ENCODE measurements at regions not wholly inside any gene's neighbourhood (a gene's known extent, or its start where the extent isn't known, plus 50 kb on each side); places are given as distances from the start of the nearest gene placed in this dataset.

- Histone ChIP-seq H3K27me3 (no peaks in the 10 kb centered on the region), H3K9me3 (no peaks in the 10 kb centered on the region), H3K27ac (no peak overlapping the region), H3K4me1 (peaks cover 0 to 4% (median 0%) of the 10 kb centered on the region in 3 donors), H3K4me3 (no peak overlapping the region), H3K36me3 (no peaks in the 10 kb centered on the region)
- no peak for DNase-seq
- intact Hi-C loops (cut with DNase I), result no loop called here
- TF ChIP-seq, protein P1, sequence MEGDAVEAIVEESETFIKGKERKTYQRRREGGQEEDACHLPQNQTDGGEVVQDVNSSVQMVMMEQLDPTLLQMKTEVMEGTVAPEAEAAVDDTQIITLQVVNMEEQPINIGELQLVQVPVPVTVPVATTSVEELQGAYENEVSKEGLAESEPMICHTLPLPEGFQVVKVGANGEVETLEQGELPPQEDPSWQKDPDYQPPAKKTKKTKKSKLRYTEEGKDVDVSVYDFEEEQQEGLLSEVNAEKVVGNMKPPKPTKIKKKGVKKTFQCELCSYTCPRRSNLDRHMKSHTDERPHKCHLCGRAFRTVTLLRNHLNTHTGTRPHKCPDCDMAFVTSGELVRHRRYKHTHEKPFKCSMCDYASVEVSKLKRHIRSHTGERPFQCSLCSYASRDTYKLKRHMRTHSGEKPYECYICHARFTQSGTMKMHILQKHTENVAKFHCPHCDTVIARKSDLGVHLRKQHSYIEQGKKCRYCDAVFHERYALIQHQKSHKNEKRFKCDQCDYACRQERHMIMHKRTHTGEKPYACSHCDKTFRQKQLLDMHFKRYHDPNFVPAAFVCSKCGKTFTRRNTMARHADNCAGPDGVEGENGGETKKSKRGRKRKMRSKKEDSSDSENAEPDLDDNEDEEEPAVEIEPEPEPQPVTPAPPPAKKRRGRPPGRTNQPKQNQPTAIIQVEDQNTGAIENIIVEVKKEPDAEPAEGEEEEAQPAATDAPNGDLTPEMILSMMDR (IDR thresholded peaks at IDR 0.05), result no peak
- no peak for TF ChIP-seq POLR2A (IDR thresholded peaks at IDR 0.05)
- WGBS, 2 donors, result 38 to 76% methylated on average over 3 of the region's 3 CpGs
Measured at GRCh38 chr4:23237771-23238170, 545.0 kb downstream of the GBA3 start.

DNA sequence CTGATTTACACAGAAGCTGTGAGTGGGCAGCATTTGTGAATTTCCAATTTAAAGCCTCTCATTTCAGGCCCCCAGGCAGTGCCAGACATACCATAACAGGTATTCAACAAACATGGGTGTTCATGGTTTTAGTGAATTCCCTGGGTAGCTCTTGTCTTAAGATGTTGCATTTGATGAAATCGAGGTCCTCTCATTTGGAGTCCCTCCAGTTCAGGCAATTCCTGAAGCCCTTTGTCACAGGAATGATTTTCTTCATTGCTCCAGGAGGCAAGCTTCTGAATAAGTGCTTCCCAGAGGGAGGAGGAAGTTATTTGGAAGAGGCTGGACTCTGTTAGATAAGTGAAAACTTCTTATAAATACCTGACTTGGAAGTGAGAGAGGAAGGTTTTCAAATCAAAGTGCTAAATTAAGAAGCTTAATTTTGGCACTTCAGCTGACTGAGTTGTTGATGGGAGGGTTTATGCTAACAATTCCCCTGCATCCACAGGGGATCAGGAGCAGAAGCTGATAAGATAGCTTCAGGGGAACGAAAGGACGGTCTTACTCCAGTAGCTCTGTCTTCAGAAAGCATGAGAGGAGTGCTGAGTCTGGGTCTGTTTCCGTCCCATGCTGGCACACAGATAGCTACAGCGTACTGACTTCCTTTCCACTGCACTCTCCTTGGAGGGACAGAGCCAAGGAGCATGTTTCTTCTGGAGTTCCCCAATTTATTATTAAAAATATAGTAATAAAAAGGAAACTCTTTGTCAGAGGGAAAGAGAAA, 543.1 kb downstream of the GBA3 start:
- 39 to 51% methylated on average over 5 of the region's 5 CpGs for WGBS, 2 donors
- H3K27ac ChIP-seq, result no peak overlapping the region
- DNase-seq, result no peak
- no peaks in the 10 kb centered on the region for H3K36me3 ChIP-seq
- peaks cover 0 to 4% (median 0%) of the 10 kb centered on the region in 3 donors for H3K4me1 ChIP-seq
- H3K4me3 ChIP-seq, result no peak overlapping the region
- TF ChIP-seq, protein P1 (IDR thresholded peaks at IDR 0.05), result no peak
- TF ChIP-seq POLR2A (IDR thresholded peaks at IDR 0.05), result no peak
- intact Hi-C loops (cut with DNase I), result no loop called here
- H3K27me3 ChIP-seq, result no peaks in the 10 kb centered on the region
- H3K9me3 ChIP-seq, result no peaks in the 10 kb centered on the region

DNA sequence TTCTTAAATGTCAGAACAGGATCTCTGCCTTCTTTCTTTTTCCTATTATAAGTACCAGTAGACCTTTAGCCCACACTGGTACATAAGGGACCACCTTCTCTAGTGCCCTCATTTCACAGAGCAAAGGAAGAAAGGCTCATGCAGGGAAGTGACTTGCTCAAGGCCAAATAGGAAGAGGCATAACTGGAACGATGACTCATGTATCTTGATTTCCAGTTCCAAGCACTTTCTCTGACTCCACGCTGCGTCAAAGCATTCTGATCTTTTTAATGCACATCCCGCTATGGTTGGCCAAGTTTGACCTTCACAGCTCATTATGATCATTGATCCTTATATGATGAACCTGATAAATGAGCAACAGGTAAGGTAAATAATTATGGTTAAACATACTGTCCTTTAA, 542.0 kb downstream of the GBA3 start:
- intact Hi-C loops (cut with DNase I), result no loop called here
- Histone ChIP-seq H3K27ac (no peak overlapping the region), H3K9me3 (no peaks in the 10 kb centered on the region), H3K36me3 (no peaks in the 10 kb centered on the region), H3K27me3 (no peaks in the 10 kb centered on the region), H3K4me3 (no peak overlapping the region), H3K4me1 (peaks cover 0 to 4% (median 0%) of the 10 kb centered on the region in 3 donors)
- TF ChIP-seq POLR2A (IDR thresholded peaks at IDR 0.05), result no peak
- TF ChIP-seq, protein P1 (IDR thresholded peaks at IDR 0.05), result no peak
- 38 to 47% methylated on average over 4 of the region's 4 CpGs for WGBS, 2 donors
- DNase-seq, result no peak

GRCh38 chr4:23234018-23234417, 541.3 kb downstream of the GBA3 start:
- intact Hi-C loops (cut with DNase I), result no loop called here
- WGBS, 2 donors, result 57 to 59% methylated on average over 2 of the region's 2 CpGs
- TF ChIP-seq, protein P1 (IDR thresholded peaks at IDR 0.05), result no peak
- no peak for TF ChIP-seq POLR2A (IDR thresholded peaks at IDR 0.05)

DNA sequence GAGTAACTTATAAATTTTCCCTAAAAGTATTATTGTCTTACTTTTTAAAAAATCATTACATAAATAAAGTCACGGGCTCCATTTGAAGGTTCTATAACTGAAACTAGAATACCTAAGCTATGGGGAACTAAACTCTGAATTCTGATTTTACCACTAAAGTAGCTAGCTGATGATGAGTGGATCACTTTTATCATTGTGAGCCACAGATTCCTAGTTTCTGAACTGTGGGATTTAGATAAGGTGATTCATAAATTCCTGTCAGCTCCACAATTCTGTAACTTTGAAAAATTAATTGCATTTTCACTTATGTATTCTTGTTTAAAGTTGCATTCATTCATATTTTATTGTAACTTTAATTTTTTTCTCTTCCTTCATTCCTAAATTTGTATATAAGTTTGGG, 540.9 kb downstream of the GBA3 start:
- intact Hi-C loops (cut with DNase I), result no loop called here

More at GRCh38 chr4:23234018-23234417, 541.3 kb downstream of the GBA3 start:
- H3K4me1 ChIP-seq, result peaks cover 0 to 4% (median 0%) of the 10 kb centered on the region in 3 donors
- no peaks in the 10 kb centered on the region for H3K27me3 ChIP-seq
- no peaks in the 10 kb centered on the region for H3K9me3 ChIP-seq
- no peak for DNase-seq
- H3K36me3 ChIP-seq, result no peaks in the 10 kb centered on the region
- H3K27ac ChIP-seq, result no peak overlapping the region
- H3K4me3 ChIP-seq, result no peak overlapping the region

More for the DNA sequence above, 540.9 kb downstream of the GBA3 start:
- Histone ChIP-seq H3K27me3 (no peaks in the 10 kb centered on the region), H3K4me1 (peaks cover 0 to 4% (median 0%) of the 10 kb centered on the region in 3 donors), H3K9me3 (no peaks in the 10 kb centered on the region), H3K4me3 (no peak overlapping the region), H3K27ac (no peak overlapping the region), H3K36me3 (no peaks in the 10 kb centered on the region)
- 87 to 93% methylated on average over 1 of the region's 1 CpG for WGBS, 2 donors
- no peak for DNase-seq
- TF ChIP-seq POLR2A (IDR thresholded peaks at IDR 0.05), result no peak
- TF ChIP-seq, protein P1 (IDR thresholded peaks at IDR 0.05), result no peak
